SKM-1 (cell line): ENCODE measurements at regions not wholly inside any gene's neighbourhood (a gene's known extent, or its start where the extent isn't known, plus 50 kb on each side); places are given as distances from the start of the nearest gene placed in this dataset.
A peak's percentile ranks its signal among the peaks of the same experiment; 100 is the strongest.
"Not testable (repeated sequence)": the region's sequence is repeated elsewhere in the genome, so short reads cannot be mapped to it uniquely, and the experiment has no call there.

Source experiments
- DNase-seq: peaks from one replicate; lab custom pipeline; 2025; ENCODE audit not compliant: unreplicated experiment; lab: John Stamatoyannopoulos, UW

GRCh38 chr5:63125862-63126261 lies 547.2 kb downstream of the LRRC70 start:
- peak; percentile 5 for DNase-seq

DNA sequence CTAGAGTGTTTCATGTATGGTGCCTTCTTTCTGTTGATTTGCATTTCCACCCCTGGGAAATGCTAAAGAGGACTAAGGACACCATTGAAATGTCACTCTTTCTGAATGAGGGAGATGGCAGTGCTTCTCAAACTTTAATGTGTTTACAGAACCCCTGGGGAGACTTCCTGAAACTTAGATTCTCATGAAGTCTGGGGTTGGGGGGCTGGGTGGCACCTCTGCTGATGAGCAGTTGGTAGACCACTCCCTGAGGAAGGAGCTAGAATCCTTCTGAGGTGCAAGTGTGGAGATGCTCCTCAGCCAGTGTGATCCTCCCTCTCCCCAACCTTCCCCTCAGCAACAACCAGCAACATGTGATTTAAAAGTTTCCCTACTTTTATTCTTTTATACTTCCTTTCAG lies 546.8 kb downstream of the LRRC70 start:
- no peak for DNase-seq

DNA sequence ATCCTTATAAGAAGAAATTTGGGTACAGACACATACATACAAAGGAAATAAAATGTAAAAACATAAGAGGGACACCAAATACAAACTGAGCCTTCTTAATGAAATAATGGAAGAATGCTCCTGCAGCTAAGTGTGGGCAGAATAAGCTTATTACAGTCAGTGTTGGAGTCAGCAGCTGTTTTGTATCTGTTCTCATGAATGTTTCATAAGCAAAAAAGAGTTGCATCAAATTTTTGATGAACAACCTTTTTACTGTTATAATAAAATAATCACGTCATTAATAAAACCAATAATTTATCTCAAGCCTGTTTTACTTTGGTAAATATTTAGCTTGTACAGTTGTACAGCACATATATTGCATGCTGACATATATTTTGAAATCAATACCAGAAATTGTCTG lies 545.6 kb downstream of the LRRC70 start:
- no peak for DNase-seq

- no peak for DNase-seq
These were observed 542.9 kb downstream of the LRRC70 start for GRCh38 chr5:63121471-63121870.

DNA sequence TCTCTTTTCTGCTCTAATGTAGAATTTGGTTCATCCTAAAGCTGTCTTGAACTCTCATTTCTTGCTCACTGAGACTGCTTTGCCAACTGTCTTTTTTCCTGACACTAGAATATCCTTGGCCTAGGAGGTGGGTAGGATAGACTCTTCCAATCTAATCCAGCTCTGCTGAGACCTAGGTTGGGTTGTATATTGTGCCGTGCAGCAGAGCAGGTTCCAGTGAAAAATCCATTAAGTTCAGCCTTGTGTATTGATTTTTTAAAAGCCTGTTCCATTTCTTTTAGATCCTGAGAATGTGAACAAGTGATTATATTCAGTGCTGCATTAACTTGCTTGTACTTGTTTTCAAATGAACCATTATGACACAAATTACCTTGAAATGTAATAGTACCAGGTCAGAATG lies 539.6 kb downstream of the LRRC70 start:
- no peak for DNase-seq

- no peak for DNase-seq
These were observed 533.3 kb downstream of the LRRC70 start for GRCh38 chr5:63111891-63112290.

GRCh38 chr5:63101870-63102269 lies 523.3 kb downstream of the LRRC70 start:
- DNase-seq: no peak

DNA sequence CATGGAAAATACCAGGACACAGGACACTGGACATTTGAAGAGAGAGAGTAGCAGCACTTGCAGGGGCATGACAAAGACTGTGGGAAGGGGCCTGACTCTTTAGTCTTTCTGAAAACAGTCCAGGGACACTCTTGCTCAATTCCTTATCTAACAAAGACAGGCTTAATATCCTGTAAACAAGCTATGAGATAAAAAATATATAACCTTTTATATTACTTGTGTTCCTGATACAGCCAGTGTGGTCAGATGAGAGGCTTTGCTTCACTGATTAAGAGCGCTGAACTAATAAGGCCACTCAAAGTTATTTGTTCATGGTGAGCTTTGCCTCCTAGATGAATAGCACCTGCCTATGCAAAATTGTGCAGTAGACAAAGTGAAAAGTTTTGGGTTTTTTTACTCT lies 518.7 kb downstream of the LRRC70 start:
- DNase-seq: no peak

- no peak for DNase-seq
These were observed 516.1 kb downstream of the LRRC70 start for GRCh38 chr5:63094730-63095129.

- no peak for DNase-seq
These were observed 510.5 kb downstream of the LRRC70 start for GRCh38 chr5:63089147-63089546.

GRCh38 chr5:63085561-63085960 lies 506.9 kb downstream of the LRRC70 start:
- DNase-seq: no peak

DNA sequence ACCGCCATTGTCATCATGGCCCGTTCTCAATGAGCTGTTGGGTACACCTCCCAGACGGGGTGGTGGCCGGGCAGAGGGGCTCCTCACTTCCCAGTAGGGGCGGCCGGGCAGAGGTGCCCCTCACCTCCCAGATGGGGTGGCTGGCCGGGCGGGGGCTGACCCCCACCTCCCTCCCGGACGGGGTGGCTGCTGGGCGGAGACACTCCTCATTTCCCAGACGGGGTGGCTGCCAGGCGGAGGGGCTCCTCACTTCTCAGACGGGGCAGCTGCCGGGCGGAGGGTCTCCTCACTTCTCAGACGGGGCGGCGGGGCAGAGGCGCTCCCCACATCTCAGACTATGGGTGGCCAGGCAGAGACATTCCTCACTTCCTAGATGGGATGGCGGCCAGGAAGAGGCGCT lies 505.1 kb downstream of the LRRC70 start:
- DNase-seq: not testable (repeated sequence)

GRCh38 chr5:63081402-63081801 lies 502.8 kb downstream of the LRRC70 start:
- no peak for DNase-seq

DNA sequence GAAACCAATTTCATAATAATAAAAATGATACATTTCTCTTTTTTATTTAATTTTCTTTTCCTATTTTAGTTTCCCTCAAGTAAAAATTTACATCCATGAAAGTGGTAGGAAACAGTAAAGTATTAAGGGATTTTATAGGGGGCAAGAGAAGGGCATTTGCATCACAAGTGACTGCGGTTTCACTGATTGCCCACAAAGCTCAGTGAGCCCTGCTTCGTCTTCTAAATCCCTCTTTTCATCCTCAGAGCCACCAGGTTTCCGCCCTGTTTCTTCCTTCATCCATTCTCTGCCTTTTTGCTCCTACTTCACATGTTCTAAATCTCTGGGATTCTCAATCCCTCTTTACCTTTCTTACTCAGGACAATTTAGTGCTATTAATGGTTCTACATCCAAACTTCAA lies 491.4 kb downstream of the LRRC70 start:
- DNase-seq: no peak

- no peak for DNase-seq
These were observed 476.8 kb downstream of the LRRC70 start for GRCh38 chr5:63055421-63055820.

GRCh38 chr5:63053019-63053638 lies 474.5 kb downstream of the LRRC70 start:
- DNase-seq: no peak

DNA sequence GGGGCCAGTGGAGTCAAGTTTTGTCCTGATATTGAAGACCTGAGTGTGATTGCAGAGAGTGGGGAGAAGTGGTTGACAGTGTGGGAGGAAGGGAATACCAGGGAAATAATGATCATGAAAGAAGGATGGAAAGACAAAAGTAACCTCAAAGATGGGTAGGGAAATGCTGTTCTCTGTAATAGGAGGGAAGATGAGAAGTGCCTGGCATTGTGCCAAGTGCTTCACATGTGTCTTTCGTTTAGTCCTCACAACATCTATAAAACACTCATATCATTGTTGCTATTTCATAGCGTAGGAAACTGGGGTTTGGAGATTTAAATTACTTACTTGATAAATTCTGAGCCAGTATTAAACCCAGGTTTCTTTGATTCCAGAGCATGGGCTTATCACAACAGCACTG lies 472.3 kb downstream of the LRRC70 start:
- DNase-seq: no peak

- no peak for DNase-seq
These were observed 471.3 kb downstream of the LRRC70 start for GRCh38 chr5:63049935-63050334.

- DNase-seq: no peak
These were observed 465.2 kb downstream of the LRRC70 start for GRCh38 chr5:63043792-63044191.

DNA sequence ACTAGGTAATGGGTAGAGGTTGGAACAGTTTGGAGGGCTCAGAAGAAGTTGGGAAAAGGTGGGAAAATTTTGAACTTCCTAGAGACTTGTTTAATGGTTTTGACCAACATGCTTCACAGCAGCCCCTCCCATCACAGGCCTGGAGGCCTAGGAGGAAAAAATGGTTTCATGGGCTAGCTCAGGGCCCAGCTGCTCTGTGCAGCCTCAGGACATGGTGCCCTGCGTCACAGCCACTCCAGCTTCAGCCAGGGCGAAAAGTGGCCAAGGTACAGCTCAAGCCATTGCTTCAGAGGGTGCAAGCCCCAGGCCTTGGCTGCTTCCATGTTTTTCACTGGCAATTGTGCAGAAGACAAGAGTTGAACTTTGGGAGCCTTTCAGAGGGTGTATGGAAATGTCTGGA lies 453.7 kb downstream of the LRRC70 start:
- no peak for DNase-seq

- DNase-seq: no peak
These were observed 451.3 kb downstream of the LRRC70 start for GRCh38 chr5:63029891-63030290.

GRCh38 chr5:63025679-63026078 lies 447.1 kb downstream of the LRRC70 start:
- DNase-seq: no peak

DNA sequence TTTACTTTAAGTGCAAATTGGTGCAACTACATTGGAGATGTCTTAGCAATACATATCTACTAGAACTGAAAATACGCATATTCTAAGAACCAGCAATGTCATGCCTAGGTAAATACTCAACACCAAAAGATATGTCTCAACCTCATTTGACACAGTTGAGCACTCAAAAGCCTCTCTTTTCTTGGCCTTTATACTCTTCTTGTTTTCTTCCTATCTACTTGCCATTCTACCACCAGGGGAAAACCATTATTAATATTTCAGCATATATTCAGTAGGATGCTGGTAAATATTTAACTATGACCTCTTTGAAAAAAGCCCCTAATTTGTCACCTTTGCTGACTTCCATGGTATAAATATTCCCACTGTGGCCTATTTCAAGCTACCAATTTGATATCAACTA lies 443.8 kb downstream of the LRRC70 start:
- DNase-seq: no peak

- DNase-seq: no peak
These were observed 432.5 kb downstream of the LRRC70 start for GRCh38 chr5:63011158-63011557.
